NCI-H2081 (cell line): ENCODE measurements at regions not wholly inside any gene's neighbourhood (a gene's known extent, or its start where the extent isn't known, plus 50 kb on each side); places are given as distances from the start of the nearest gene placed in this dataset.

Experiments
- DNase-seq, 2 experiments: peaks; one replicate each; lab custom pipeline; 2025; lab: John Stamatoyannopoulos, UW

DNA sequence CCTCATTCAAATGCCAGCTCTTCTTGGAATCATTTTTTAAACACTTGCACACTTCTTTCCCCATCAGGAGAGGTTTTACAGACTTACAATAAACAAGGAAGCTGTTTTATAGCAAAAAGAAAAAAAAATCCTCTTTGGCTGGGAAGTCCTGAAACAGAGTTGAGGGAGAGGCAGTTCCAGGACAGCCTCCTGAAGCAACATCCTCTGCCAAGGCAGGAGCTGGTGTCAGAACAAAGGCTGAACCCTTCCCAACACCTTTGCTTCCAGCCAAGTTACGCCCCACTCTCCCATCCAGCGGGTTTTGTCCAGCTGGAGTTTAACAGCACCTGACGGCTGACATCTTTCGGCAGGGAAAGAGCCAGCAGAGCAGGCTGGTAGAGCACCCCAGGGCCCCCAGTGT lies 287.8 kb downstream of the RRAGC start:
- no peak for DNase-seq

DNA sequence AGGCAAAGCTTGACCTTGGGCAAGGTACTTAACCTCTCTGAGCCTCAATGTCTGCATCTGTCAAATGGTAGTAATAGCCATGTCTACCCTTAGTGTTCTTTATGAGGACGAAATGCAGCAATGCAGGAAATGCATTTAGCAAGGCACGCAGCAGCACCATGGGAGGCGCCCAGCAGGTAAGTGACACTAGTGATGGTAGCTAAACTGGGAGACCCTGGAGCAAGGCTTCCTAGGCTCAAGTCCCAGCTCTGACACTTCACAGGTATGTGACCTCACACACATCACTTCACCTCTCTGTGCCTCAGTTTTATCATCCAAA lies 289.0 kb downstream of the RRAGC start:
- no peak for DNase-seq

- no peak for DNase-seq
Measured at GRCh38 chr1:38569932-38570656, 289.5 kb downstream of the RRAGC start.

DNA sequence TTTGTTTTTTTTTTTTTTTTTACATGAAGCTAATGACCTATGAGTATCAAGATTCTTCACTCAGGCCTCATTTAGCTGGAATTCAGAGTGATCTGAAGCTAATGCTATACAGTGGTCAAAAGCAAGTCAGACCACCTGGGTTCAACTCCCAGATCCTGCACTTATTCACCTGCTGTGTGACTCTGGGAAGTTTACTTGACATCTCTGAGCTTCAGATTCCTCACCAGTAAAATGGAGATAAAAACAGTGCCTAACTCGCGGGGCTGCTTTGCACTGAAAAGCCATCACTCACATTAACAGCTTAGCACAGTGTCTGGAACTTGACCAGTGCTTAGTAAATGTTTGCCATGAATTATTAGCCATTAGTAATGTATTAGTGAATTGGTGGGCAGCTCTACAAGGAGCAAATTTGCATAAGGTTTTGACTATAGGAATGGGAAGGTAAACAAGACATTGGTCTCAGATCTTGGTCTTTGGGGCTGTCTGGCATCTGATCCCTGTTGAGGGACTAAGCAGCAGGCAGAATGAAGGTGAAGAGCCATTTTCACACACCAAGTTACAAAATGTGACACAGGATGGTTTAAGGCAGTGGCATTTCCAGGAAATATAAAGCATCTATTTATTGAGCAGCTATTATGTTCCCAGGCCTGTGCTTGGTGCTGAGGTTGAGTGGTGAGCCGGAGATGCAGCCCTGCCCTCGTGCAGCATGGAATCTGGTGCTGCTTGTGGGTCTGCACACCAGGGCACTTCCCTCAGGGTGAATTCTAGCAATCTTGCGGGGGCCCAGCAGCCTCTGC lies 291.3 kb downstream of the RRAGC start:
- DNase-seq: no peak

GRCh38 chr1:38567401-38567800 lies 292.2 kb downstream of the RRAGC start:
- DNase-seq: no peak

GRCh38 chr1:38565020-38565491 lies 294.5 kb downstream of the RRAGC start:
- peak in 1 of 2 experiments; percentile 28 for DNase-seq

DNA sequence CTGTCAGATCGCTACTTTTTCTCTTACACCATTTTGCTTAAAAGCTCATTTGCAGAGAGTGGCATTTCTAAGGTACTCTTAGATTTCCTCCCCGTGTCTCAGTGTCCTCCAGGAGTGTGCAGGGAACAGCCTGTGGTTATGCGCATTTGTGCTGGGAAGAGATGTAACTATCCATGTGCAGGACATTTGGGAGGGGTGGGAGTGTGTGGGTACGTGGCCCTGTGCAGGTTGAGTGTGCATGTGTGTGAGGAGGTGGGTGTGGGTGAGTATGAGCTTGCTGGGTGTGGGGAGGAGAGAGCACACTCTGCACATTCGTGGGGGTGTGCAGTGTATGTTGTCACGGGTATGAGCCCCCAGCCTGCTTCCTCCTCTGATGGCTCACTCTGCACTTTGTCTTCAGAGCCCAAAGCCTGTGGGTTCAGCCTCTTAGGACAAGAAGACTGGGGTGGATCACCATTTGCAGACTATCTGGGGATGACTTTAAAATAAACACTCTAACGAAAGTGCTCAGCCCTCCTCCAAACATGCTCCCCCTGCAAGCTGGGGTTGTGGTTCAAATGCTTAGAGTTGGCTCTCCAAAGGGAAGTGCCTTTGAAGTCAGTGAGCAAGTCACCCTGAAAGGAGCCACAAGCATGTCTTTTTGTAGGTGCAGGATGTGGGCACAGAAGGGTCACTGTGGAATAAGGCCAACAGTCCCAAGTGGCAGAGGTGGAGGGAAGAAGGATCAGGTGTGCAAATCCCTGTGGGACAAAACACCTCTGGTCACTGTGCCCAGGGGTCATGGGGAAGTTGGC lies 295.4 kb downstream of the RRAGC start:
- DNase-seq: no peak

GRCh38 chr1:38561725-38562124 lies 297.8 kb downstream of the RRAGC start:
- DNase-seq: no peak

GRCh38 chr1:38561110-38561509 lies 298.5 kb downstream of the RRAGC start:
- DNase-seq: no peak

DNA sequence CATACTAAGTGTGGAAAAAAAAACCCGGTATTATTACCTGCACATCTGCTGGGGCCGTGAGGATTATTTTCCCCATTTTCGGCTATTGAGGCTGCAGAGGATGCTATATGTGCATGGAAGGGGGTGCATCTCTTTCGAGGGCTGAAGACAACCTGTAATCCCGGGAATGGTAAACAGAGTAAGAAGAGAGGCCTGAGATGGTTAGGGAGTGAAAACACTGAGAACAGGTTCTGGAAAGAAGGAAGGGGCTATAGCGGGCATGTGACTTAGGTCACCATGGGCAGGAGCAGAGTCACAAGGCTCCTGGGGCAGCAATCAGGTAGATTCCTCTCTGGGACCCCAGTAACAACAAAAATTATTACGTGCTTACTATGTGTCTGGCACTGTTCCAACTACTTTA lies 299.1 kb downstream of the RRAGC start:
- DNase-seq: no peak

GRCh38 chr1:38559446-38560165 lies 300.0 kb downstream of the RRAGC start:
- DNase-seq: no peak

GRCh38 chr1:38558500-38559445 lies 300.8 kb downstream of the RRAGC start:
- DNase-seq: no peak

DNA sequence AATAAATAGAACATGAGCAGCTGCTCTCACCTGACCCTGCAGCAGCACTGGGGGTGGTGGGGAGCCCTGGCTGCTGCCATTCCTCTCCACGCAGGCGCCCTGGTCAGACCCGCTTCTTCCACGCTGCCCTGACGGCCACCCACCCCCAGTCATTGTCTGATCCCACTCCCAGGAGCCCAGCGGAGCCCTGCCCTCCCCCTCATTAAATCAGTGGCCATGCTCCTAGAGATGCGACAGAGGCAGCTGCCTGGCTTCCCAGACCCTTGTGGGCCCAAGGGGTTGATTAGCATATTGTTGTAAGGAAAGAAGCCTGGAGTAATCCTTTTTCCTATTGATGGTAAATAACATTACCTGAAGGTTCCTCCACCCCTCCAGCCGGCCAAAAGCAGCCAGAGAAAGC lies 301.5 kb downstream of the RRAGC start:
- no peak for DNase-seq

DNA sequence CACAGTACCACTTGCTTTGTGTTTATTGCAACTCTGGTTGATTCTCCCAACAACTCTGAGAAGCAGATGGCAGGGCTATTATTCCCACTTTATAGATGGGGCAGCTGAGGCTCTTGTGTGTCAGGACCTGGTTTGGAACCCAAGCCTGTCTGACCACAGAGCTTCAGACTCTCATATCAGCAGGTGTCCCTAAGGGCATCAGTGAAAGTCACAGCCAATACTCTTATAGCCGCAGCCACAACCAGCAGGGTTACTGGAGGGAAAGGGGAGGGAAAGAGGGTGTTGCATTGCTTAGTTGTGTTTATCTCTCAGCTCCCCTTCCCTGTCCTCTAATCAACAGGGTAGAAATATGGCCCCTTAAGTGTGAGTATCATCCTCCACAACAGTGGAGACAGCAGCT lies 304.0 kb downstream of the RRAGC start:
- no peak for DNase-seq

DNA sequence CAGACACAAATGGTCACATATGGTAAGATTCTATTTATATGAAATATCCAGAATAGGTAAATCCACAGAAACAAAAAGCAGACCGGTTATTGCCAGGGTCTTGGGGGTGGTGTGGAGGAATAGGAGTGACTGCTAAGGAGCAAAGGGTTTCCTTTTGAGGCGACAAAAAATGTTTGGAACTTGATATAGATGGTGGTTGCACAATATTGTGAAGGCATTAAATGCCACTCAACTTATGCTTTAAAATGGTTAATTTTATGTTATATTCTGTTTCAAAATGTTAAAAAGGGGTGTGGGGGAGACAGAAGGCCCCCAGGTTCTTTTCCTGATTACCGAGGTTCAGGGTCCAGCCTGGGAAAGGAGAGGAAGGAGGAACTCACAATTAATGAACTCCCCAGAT lies 304.4 kb downstream of the RRAGC start:
- DNase-seq: no peak

DNA sequence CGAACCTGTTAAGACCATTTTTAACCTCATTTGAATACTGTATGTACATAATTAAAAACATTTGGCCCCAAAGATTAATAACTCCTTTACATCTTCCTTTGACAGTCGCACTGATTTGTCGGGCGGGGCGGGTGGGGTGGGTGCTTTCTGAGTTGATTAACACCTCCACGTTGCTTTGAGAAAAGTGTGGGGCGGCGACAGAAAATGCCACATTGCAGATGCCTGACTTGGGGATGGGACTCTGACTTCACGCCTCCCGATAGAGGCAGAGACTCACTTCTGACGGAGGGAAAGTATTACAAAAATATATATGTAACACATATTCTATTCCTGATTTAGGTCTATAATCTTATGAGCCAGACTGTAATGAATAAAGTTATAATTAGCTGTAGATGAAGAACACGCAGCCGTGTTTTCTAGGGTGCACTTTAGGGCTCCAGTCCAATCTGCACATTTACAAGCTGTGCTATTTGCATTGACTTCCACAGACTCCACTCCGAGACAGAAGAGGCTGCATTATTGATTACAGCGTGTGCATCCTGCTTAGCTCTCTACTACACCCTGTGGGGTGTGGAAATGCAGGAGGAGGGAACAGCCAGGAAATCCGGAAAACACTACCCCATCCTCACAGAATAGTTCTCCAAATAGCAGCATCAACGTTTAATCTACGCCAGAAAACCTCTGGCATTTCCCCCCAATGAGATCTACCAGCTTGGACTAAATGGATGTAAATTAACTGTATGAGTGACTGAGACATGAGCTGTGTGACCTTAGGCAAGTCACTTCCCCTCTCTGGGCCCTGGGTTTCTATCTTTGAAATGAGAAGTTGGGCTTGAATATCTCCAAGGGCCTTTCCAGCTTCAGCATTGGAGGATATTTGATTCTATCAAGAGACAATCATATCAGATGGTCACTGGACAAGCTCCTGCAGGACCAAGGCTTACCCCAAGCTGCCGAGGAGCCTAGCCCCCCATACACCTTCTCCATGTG lies 308.0 kb downstream of the RRAGC start:
- DNase-seq: no peak

DNA sequence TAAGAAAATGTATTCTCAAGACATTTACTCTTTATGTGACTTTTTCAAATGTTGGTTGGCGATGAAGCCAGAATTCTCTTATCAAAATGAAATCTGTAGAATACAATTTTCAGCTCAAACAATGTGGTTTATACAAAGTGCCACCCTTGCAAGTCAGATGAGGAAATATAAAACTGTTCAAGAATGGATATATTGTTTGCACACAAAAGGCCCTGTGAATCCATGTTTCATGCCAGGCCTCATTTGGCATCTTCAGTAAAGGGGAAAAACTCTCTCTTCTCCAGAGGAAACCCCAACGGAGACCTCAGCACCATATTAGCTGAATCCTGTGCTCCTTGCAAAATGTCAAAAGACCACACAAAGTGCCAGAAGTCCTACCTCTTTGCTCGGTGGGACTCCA lies 310.4 kb downstream of the RRAGC start:
- no peak for DNase-seq

DNA sequence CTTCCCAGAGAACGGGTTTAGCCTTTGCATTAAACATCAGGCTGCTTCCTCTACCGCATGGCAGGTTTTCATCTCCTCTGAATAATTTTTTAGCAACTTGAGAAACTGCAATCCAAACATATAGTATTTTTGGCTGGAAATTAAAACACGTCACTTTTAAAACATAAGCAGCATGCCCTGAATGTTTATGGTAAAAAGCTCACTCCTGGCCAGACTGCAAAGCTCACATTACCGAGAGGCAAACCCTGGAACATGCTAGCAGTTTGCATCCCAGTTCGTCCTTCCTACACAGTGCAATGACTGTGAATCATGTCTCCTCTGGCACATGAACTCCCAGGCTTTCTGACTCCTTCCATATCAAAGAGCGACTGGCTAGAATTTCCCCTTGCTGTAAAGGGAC lies 312.3 kb downstream of the RRAGC start:
- no peak for DNase-seq

DNA sequence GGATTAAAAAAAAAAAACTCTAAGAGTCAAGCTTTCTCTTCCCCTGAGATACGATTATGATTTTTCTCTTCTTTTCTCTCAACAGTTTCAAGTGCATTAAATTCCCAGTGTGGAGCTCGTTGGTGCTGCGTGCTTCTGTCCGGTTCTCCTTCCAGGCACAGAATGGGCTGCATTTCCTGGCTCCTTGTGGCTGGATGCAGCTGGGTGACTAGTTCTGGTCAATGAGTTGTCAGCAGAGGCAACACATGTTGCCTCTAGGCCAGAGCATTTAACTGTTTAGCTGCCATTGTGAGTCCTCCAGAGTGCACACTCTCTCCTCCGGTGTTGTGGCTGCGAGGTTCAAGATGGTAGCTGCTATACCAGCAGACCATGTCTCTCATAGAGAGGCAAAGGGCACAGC lies 312.9 kb downstream of the RRAGC start:
- no peak for DNase-seq

GRCh38 chr1:38541223-38541622 lies 318.3 kb downstream of the RRAGC start:
- DNase-seq: no peak
